ENCODE measurements at regions not wholly inside any gene's neighbourhood (a gene's known extent, or its start where the extent isn't known, plus 50 kb on each side); places are given as distances from the start of the nearest gene placed in this dataset.
"Not testable (repeated sequence)": the region's sequence is repeated elsewhere in the genome, so short reads cannot be mapped to it uniquely, and the experiment has no call there.

DNA sequence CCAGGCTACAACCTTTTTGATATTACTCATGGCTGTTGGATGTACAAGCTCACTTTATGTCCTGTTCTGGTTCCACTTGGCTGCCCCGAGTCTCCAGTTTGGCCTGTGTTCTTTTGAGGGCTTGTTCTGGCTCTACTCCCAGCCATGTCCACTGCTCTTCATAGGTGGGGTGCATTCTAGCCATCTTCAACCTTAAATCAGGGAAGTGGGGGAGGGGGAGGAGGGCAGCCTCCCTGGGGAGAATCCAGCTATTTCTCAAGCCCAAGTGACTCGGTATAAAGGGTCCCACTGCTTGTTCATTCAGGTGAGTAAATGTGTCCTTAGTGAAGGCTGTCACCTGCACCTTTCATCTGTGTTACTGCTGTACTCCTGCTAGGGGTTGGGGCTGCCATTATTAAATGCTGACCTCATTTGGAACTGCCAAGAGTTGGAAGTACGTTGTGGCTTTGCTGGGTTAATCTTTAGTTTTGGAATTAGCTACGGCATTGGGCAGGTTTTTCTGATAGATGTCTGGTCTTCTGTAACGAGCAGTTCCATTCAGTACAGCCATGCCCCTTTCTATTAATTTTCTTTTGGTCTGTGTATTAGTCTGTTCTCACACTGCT lies 255.8 kb downstream of the GOLGA6L6 start:
- TF ChIP-seq CTCF, EP300, POLR2A (IDR thresholded peaks at IDR 0.05): not testable (repeated sequence)
